ENCODE measurements at regions not wholly inside any gene's neighbourhood (a gene's known extent, or its start where the extent isn't known, plus 50 kb on each side); places are given as distances from the start of the nearest gene placed in this dataset.

DNA sequence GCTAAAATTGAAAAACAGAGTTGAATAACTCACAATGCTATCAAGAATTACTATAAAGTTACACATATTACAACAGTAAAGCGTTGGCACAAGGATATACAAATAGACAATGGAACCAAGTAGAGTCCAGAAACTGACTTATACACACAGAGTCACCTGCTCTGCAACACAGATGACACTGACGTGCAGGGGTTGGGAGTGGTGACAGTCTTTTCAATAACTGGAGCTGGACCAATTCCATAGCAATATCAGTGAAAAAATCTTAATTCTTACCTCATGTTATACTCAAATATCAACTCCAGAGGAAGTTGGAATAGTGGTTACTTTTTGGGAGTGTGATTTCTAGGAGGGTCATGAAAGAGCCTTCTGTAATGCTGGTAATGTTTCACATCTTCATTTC lies 62.5 kb upstream of the NPY start:
- Histone ChIP-seq H3K27me3 (ENCODE audit: control insufficient read depth, extremely low read depth, insufficient read depth, low read length) (no peaks in the 10 kb centered on the region), H3K4me2 (ENCODE audit: control insufficient read depth, extremely low read depth, insufficient read depth, low read depth, low read length) (no peak overlapping the region), H3K36me3 (ENCODE audit: control insufficient read depth in 2 of 2, extremely low read depth in 1 of 2, insufficient read depth in 2 of 2, low read length in 2 of 2) (no peaks in the 10 kb centered on the region), H3K4me3 (ENCODE audit: control insufficient read depth in 2 of 3, extremely low read depth in 1 of 3, insufficient read depth in 2 of 3, low read depth in 1 of 3, low read length in 3 of 3) (no peak overlapping the region), H2AFZ (ENCODE audit: control insufficient read depth, low read length) (no peak overlapping the region), H3K27ac (ENCODE audit: control insufficient read depth, insufficient read depth, low read length) (no peak overlapping the region), H3K4me1 (ENCODE audit: control insufficient read depth, extremely low read depth, insufficient read depth, low read length) (no peaks in the 10 kb centered on the region), H4K20me1 (ENCODE audit: control insufficient read depth, extremely low read depth, insufficient read depth, low read length) (no peaks in the 10 kb centered on the region), H3K9me3 (ENCODE audit: control insufficient read depth, low read depth, low read length) (no peaks in the 10 kb centered on the region), H3K9me1 (ENCODE audit: control insufficient read depth, extremely low read depth, insufficient read depth, low read length) (no peaks in the 10 kb centered on the region), H3K9ac (ENCODE audit: control insufficient read depth, extremely low read depth, insufficient read depth, low read length) (no peak overlapping the region), H3K79me2 (ENCODE audit: control insufficient read depth, insufficient read depth, low read length) (no peaks in the 10 kb centered on the region)
- dilution Hi-C loops (cut with MboI; ENCODE audit: extremely low pct_ligation_motif_present, low sequenced_read_pairs), result no loop called here
- TF ChIP-seq CTCF (optimal IDR thresholded peaks at IDR 0.05 in 1 of 3, IDR thresholded peaks at IDR 0.05 in 1 of 3, conservative IDR thresholded peaks at IDR 0.05 in 1 of 3; ENCODE audit: extremely low read depth in 1 of 3, insufficient read depth in 2 of 3, low read length in 3 of 3) (no peak), EZH2 (IDR thresholded peaks at IDR 0.05; ENCODE audit: low read length) (no peak)
- DNase-seq (ENCODE audit: low read depth, low spot score), result no peak
- FAIRE-seq, result no peak

- dilution Hi-C loops (cut with MboI; ENCODE audit: extremely low pct_ligation_motif_present, low sequenced_read_pairs), result no loop called here
- DNase-seq (ENCODE audit: low read depth, low spot score) (no peak), FAIRE-seq (no peak)
- H3K79me2 ChIP-seq (ENCODE audit: control insufficient read depth, insufficient read depth, low read length), result no peaks in the 10 kb centered on the region
- no peaks in the 10 kb centered on the region for H4K20me1 ChIP-seq (ENCODE audit: control insufficient read depth, extremely low read depth, insufficient read depth, low read length)
- H3K4me2 ChIP-seq (ENCODE audit: control insufficient read depth, extremely low read depth, insufficient read depth, low read depth, low read length), result no peak overlapping the region
- no peaks in the 10 kb centered on the region for H3K9me3 ChIP-seq (ENCODE audit: control insufficient read depth, low read depth, low read length)
- no peaks in the 10 kb centered on the region for H3K9me1 ChIP-seq (ENCODE audit: control insufficient read depth, extremely low read depth, insufficient read depth, low read length)
- no peaks in the 10 kb centered on the region for H3K27me3 ChIP-seq (ENCODE audit: control insufficient read depth, extremely low read depth, insufficient read depth, low read length)
- H2AFZ ChIP-seq (ENCODE audit: control insufficient read depth, low read length), result no peak overlapping the region
- no peaks in the 10 kb centered on the region for H3K4me1 ChIP-seq (ENCODE audit: control insufficient read depth, extremely low read depth, insufficient read depth, low read length)
- H3K27ac ChIP-seq (ENCODE audit: control insufficient read depth, insufficient read depth, low read length), result no peak overlapping the region
- TF ChIP-seq CTCF (optimal IDR thresholded peaks at IDR 0.05 in 1 of 3, IDR thresholded peaks at IDR 0.05 in 1 of 3, conservative IDR thresholded peaks at IDR 0.05 in 1 of 3; ENCODE audit: extremely low read depth in 1 of 3, insufficient read depth in 2 of 3, low read length in 3 of 3), result no peak
- no peak for TF ChIP-seq EZH2 (IDR thresholded peaks at IDR 0.05; ENCODE audit: low read length)
- no peak overlapping the region for H3K4me3 ChIP-seq (ENCODE audit: control insufficient read depth in 2 of 3, extremely low read depth in 1 of 3, insufficient read depth in 2 of 3, low read depth in 1 of 3, low read length in 3 of 3)
- no peak overlapping the region for H3K9ac ChIP-seq (ENCODE audit: control insufficient read depth, extremely low read depth, insufficient read depth, low read length)
- H3K36me3 ChIP-seq (ENCODE audit: control insufficient read depth in 2 of 2, extremely low read depth in 1 of 2, insufficient read depth in 2 of 2, low read length in 2 of 2), result no peaks in the 10 kb centered on the region
Measured at GRCh38 chr7:24227068-24227467, 56.9 kb upstream of the NPY start.
